ENCODE measurements at regions not wholly inside any gene's neighbourhood (a gene's known extent, or its start where the extent isn't known, plus 50 kb on each side); places are given as distances from the start of the nearest gene placed in this dataset.

- Histone ChIP-seq H4K20me1 (ENCODE audit: insufficient read depth, low read length) (no peaks in the 10 kb centered on the region), H3K4me3 (ENCODE audit: low read length) (no peak overlapping the region), H3K36me3 (replicated peaks; ENCODE audit: insufficient read depth, low read length) (no peaks in the 10 kb centered on the region), H2AFZ (ENCODE audit: low read length) (no peak overlapping the region), H3K79me2 (ENCODE audit: low read length) (no peaks in the 10 kb centered on the region), H3K9ac (ENCODE audit: low read length) (no peak overlapping the region), H3K27me3 (replicated peaks; ENCODE audit: insufficient read depth, low read length) (no peaks in the 10 kb centered on the region), H3K27ac (ENCODE audit: low read length) (no peak overlapping the region), H3K4me2 (ENCODE audit: low read depth, low read length) (no peak overlapping the region), H3K4me1 (ENCODE audit: low read length) (no peaks in the 10 kb centered on the region), H3K9me2 (replicated peaks; ENCODE audit: insufficient read depth, low read length) (no peaks in the 10 kb centered on the region), H3F3A (ENCODE audit: insufficient read depth, low read length) (no peaks in the 10 kb centered on the region), H3K9me3 (replicated peaks; ENCODE audit: insufficient read depth, low read length) (no peaks in the 10 kb centered on the region)
- TF ChIP-seq CTCF (IDR thresholded peaks at IDR 0.05; ENCODE audit: low read length) (no peak), EZH2 (optimal IDR thresholded peaks at IDR 0.05; ENCODE audit: low read depth, low read length) (no peak)
- no peak for DNase-seq
Observed at GRCh38 chr10:28938745-28939144, 261.4 kb downstream of the BAMBI start.

DNA sequence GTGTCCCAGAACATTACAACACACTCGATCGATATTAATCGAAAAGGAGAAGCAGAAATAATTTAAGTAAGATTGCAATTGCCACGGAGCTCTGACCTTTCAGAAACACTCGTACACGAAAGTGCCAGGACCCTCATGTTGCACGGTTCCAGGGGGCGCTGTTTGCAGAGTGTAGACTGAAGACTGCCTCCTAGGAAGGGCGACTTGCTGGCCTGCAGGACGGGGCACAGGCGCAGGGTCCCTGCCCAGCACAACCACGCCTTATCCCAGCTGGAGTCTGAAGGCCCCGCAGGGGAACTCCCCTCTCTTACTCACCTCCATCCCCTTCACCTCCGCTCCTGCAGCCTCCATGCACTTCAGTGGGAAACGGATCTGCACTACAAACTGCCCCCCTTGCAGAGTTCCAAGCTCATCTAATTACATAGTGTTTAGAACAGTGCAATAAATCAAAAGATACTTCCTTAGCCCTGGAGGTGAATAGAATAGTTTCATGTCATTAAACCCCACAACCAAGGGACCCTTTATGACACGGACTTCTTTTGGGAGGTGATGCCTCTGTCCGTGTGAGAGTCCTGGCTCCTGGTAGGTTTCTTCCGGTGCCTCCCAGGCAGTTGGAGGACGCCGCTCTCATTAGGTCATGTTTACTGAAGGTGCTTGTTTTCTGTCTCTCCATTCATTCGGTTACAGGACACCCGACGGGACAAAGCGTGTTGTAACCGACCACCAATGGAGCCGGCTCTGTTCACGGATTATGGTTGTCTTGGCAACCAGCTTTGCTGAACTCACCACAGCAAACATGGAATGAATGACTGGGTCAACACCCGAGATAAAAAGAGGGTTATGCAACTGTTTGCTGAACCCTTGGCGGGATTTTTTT, 262.2 kb downstream of the BAMBI start:
- Histone ChIP-seq H3K27me3 (replicated peaks; ENCODE audit: insufficient read depth, low read length) (no peaks in the 10 kb centered on the region), H2AFZ (ENCODE audit: low read length) (no peak overlapping the region), H3K79me2 (ENCODE audit: low read length) (no peaks in the 10 kb centered on the region), H3K9me3 (replicated peaks; ENCODE audit: insufficient read depth, low read length) (no peaks in the 10 kb centered on the region), H3K4me2 (ENCODE audit: low read depth, low read length) (no peak overlapping the region), H3K9me2 (replicated peaks; ENCODE audit: insufficient read depth, low read length) (no peaks in the 10 kb centered on the region), H3K4me3 (ENCODE audit: low read length) (no peak overlapping the region), H3K9ac (ENCODE audit: low read length) (no peak overlapping the region), H3F3A (ENCODE audit: insufficient read depth, low read length) (no peaks in the 10 kb centered on the region), H3K4me1 (ENCODE audit: low read length) (no peaks in the 10 kb centered on the region), H3K27ac (ENCODE audit: low read length) (no peak overlapping the region), H3K36me3 (replicated peaks; ENCODE audit: insufficient read depth, low read length) (no peaks in the 10 kb centered on the region), H4K20me1 (ENCODE audit: insufficient read depth, low read length) (no peaks in the 10 kb centered on the region)
- DNase-seq, result no peak
- no peak for TF ChIP-seq EZH2 (optimal IDR thresholded peaks at IDR 0.05; ENCODE audit: low read depth, low read length)
- TF ChIP-seq EZH2phosphoT487 (IDR thresholded peaks at IDR 0.05; ENCODE audit: low read length), result no peak
- no peak for TF ChIP-seq CTCF (IDR thresholded peaks at IDR 0.05; ENCODE audit: low read length)

- no peak overlapping the region for H3K4me2 ChIP-seq (ENCODE audit: low read depth, low read length)
- H3K4me3 ChIP-seq (ENCODE audit: low read length), result no peak overlapping the region
Observed at GRCh38 chr10:28940158-28940888, 263.0 kb downstream of the BAMBI start.

More at GRCh38 chr10:28940158-28940888, 263.0 kb downstream of the BAMBI start:
- DNase-seq, result no peak
- Histone ChIP-seq H2AFZ (ENCODE audit: low read length) (no peak overlapping the region), H3F3A (ENCODE audit: insufficient read depth, low read length) (no peaks in the 10 kb centered on the region), H3K27me3 (replicated peaks; ENCODE audit: insufficient read depth, low read length) (no peaks in the 10 kb centered on the region), H3K4me1 (ENCODE audit: low read length) (no peaks in the 10 kb centered on the region), H3K9me2 (replicated peaks; ENCODE audit: insufficient read depth, low read length) (no peaks in the 10 kb centered on the region), H3K36me3 (replicated peaks; ENCODE audit: insufficient read depth, low read length) (no peaks in the 10 kb centered on the region), H3K79me2 (ENCODE audit: low read length) (no peaks in the 10 kb centered on the region), H3K9ac (ENCODE audit: low read length) (no peak overlapping the region), H3K27ac (ENCODE audit: low read length) (no peak overlapping the region), H4K20me1 (ENCODE audit: insufficient read depth, low read length) (no peaks in the 10 kb centered on the region), H3K9me3 (replicated peaks; ENCODE audit: insufficient read depth, low read length) (no peaks in the 10 kb centered on the region)
- no peak for TF ChIP-seq EZH2 (optimal IDR thresholded peaks at IDR 0.05; ENCODE audit: low read depth, low read length)
- TF ChIP-seq CTCF (IDR thresholded peaks at IDR 0.05; ENCODE audit: low read length), result no peak
